GM12891 (cell line): ENCODE measurements at regions not wholly inside any gene's neighbourhood (a gene's known extent, or its start where the extent isn't known, plus 50 kb on each side); places are given as distances from the start of the nearest gene placed in this dataset.
A peak's percentile ranks its signal among the peaks of the same experiment; 100 is the strongest.

Source experiments
- DNase-seq: peaks from one replicate; pipeline ENCODE4 v3.0.0; 2011; ENCODE audit warnings: low spot score; ENCODE audit not compliant: insufficient read length
- FAIRE-seq: peaks from 2 replicates; lab custom pipeline; 2011; peaks lifted over from hg19 to GRCh38; lab: Jason Lieb, UNC
- PAX5 ChIP-seq: IDR thresholded peaks from 2 replicates; pipeline ENCODE4 v1.6.1; 2011; ENCODE audit warnings: low read length, moderate library complexity, mild to moderate bottlenecking; ENCODE audit not compliant: insufficient read depth, severe bottlenecking
- POLR2A ChIP-seq: IDR thresholded peaks from 2 replicates; pipeline ENCODE4 v1.6.1; 2011; ENCODE audit warnings: low read depth, low read length, control low read depth
- POLR2AphosphoS5 ChIP-seq: IDR thresholded peaks from 2 replicates; pipeline ENCODE4 v1.6.1; 2011; ENCODE audit warnings: low read depth, low read length, control low read depth
- POU2F2 ChIP-seq: IDR thresholded peaks from 2 replicates; pipeline ENCODE4 v1.6.1; 2011; ENCODE audit warnings: low read depth, mild to moderate bottlenecking, control low read depth, low read length, moderate library complexity
- SPI1 ChIP-seq: IDR thresholded peaks from 2 replicates; pipeline ENCODE4 v1.6.1; 2011; ENCODE audit warnings: low read depth, low read length, control low read depth
- TAF1 ChIP-seq: IDR thresholded peaks from 2 replicates; pipeline ENCODE4 v1.6.1; 2011; ENCODE audit warnings: low read depth, low read length, control low read depth

GRCh38 chr12:114888448-114888847 lies 204.5 kb upstream of the TBX3 start:
- TF ChIP-seq TAF1: no peak
- TF ChIP-seq SPI1: no peak
- TF ChIP-seq POLR2A: no peak
- no peak for TF ChIP-seq PAX5
- TF ChIP-seq POLR2AphosphoS5: no peak
- no peak for TF ChIP-seq POU2F2
- DNase-seq (no peak), FAIRE-seq (no peak)

- DNase-seq (no peak), FAIRE-seq (no peak)
- TF ChIP-seq TAF1 (no peak), POLR2A (no peak), POU2F2 (no peak), PAX5 (no peak), SPI1 (no peak)
Observed at GRCh38 chr12:114885501-114885900, 201.5 kb upstream of the TBX3 start.

GRCh38 chr12:114884575-114884974 lies 200.6 kb upstream of the TBX3 start:
- FAIRE-seq: no peak

GRCh38 chr12:114882083-114882482 lies 198.1 kb upstream of the TBX3 start:
- FAIRE-seq (no peak), DNase-seq (no peak)
- TF ChIP-seq POLR2AphosphoS5 (no peak), SPI1 (no peak), TAF1 (no peak), POLR2A (no peak), POU2F2 (no peak), PAX5 (no peak)

More at GRCh38 chr12:114884575-114884974, 200.6 kb upstream of the TBX3 start:
- no peak for DNase-seq
- TF ChIP-seq POU2F2 (no peak), TAF1 (no peak), POLR2A (no peak), POLR2AphosphoS5 (no peak), PAX5 (no peak), SPI1 (no peak)

DNA sequence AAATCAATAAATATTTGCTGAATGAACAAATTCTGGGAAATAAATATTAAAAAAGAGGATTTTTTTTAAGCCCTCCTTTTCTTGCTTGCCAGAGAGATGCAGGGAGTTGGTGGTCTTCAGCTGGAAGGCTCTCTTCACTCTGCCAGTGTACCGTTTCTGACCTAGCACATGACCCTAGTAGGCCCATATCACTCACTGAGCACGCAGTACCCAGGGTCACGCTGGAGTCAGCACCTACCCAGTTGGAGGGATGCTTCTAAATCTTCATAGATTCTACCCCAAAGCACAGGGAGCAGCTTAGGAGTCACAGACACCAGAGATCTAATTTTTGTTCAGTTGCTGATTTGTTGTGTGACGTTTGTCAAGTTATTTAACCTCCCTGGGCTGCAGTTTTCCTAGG lies 195.4 kb upstream of the TBX3 start:
- no peak for TF ChIP-seq PAX5
- TF ChIP-seq POLR2A: no peak
- no peak for TF ChIP-seq POLR2AphosphoS5
- no peak for TF ChIP-seq TAF1
- TF ChIP-seq SPI1: no peak
- TF ChIP-seq POU2F2: no peak

GRCh38 chr12:114878781-114879180 lies 194.8 kb upstream of the TBX3 start:
- FAIRE-seq (no peak), DNase-seq (no peak)
- no peak for TF ChIP-seq TAF1
- TF ChIP-seq SPI1: 0 out of 2 replicates have a peak, but pooled peaks have one; percentile 2
- TF ChIP-seq POLR2A: no peak
- no peak for TF ChIP-seq POU2F2
- no peak for TF ChIP-seq PAX5
- TF ChIP-seq POLR2AphosphoS5: no peak

More for the DNA sequence above, 195.4 kb upstream of the TBX3 start:
- FAIRE-seq (no peak), DNase-seq (no peak)

- DNase-seq: no peak
- TF ChIP-seq POLR2A (no peak), POLR2AphosphoS5 (no peak), PAX5 (no peak), TAF1 (no peak), POU2F2 (no peak), SPI1 (no peak)
- FAIRE-seq: no peak
Observed at GRCh38 chr12:114876968-114877680, 193.1 kb upstream of the TBX3 start.

GRCh38 chr12:114875313-114875712 lies 191.3 kb upstream of the TBX3 start:
- no peak for FAIRE-seq
- no peak for TF ChIP-seq POLR2A
- no peak for TF ChIP-seq TAF1
- no peak for TF ChIP-seq POU2F2
- no peak for TF ChIP-seq PAX5
- no peak for TF ChIP-seq POLR2AphosphoS5
- no peak for TF ChIP-seq SPI1
- no peak for DNase-seq

DNA sequence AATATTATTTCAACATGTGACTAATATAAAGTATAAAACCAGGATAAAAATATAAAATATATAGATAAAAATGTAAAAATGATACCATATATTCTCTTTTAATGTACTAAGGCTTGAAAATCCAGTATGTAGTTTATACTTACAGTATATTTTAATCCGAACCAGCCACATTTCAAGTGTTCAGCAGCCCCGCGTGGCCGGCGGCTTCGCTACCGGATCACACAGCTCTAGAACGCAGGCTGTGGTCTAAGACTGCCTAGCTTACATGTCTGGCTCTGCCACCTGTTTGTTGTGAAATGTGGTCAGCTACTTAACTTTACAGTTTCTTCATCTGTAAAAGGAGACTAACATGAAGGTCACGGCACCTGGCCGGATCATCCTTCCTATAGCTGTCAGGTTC lies 189.7 kb upstream of the TBX3 start:
- TF ChIP-seq POU2F2 (no peak), SPI1 (no peak)
- no peak for DNase-seq
- FAIRE-seq: no peak

DNA sequence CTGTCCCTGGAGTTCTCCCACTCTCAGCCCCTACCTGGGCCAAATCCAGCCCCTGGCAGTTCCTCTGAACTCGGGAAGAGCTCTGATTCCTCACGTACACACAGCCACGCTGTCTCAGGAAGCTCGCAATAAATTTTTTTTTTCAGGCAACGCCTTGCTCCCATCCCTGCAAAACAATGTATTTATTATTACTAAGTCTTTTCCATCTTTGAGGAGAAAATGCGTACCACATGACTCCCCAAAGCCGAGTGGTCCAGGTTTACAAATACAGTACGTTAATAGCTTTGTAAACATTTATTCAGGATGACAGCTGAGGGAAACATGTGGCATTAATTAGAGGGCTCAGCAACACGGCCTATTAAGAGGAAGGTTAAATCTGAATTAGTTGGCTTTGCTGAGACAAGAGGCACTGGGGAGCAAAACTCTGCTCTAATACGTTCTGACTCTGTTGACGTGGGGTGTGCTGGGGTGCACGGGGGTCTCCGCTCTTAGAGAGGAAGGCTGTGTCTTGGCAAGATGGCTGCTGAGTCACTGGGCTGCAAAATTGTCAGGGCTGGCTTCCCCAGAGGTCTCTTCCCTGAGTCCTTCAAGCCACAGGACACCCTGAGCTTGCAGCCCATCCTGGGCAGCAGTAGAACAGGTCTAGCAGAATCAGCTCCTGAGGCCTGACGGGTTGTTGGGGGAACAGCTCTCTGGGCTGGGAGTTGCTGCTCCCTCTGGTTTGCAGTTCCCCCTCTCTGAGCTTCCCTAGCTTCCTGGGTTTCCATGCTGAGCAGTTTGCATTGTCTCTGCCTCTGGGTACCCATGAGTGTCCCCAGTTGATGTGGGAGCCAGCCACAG lies 185.2 kb upstream of the TBX3 start:
- no peak for FAIRE-seq
- TF ChIP-seq PAX5 (no peak), POU2F2 (no peak), TAF1 (no peak), POLR2A (no peak), SPI1 (no peak), POLR2AphosphoS5 (no peak)
- DNase-seq: no peak
